Panc1 (cell line): ENCODE measurements at regions not wholly inside any gene's neighbourhood (a gene's known extent, or its start where the extent isn't known, plus 50 kb on each side); places are given as distances from the start of the nearest gene placed in this dataset.

ENCODE experiments used
- ATAC-seq: fragments of 200-7000 bp; cut with Tn5 transposase; 2 replicates; pipeline ENCODE4 v1.9.1; 2020; ENCODE audit warnings: mild to moderate bottlenecking, moderate library complexity
- BruUV-seq: library from RNA; stranded (reverse); fragments of 400-500 nt; replicated peaks from 2 replicates; lab custom pipeline; 2021; lab: Mats Ljungman, UMichigan
- CTCF ChIA-PET: fragments of 300-600 bp; sonication (Branson Sonifier 250); formaldehyde crosslinking; loops from one replicate; lab custom pipeline; 2022; ENCODE audit warnings: antibody characterized with exemption; lab: Charles Lee
- POLR2A ChIA-PET: fragments of 300-600 bp; sonication (Branson Sonifier 250); formaldehyde crosslinking; loops from one replicate; lab custom pipeline; 2022; ENCODE audit warnings: antibody characterized with exemption; lab: Charles Lee
- DNase-seq: peaks from one replicate; pipeline ENCODE4 v3.0.0-alpha.2; 2010; ENCODE audit warnings: low read depth, low spot score
- H3K27ac ChIP-seq: 2 replicates; pipeline ENCODE4 v1.5.1; 2011; ENCODE audit warnings: mild to moderate bottlenecking, low read length, inconsistent platforms
- H3K27me3 ChIP-seq: fragments of 200-500 bp; sonication (Bioruptor generic); 2 replicates; pipeline ENCODE4 v1.6.0; 2014; ENCODE audit warnings: low read length, inconsistent platforms; ENCODE audit not compliant: control insufficient read depth, insufficient read depth
- H3K36me3 ChIP-seq: fragments of 200-500 bp; sonication (Bioruptor generic); 2 replicates; pipeline ENCODE4 v1.5.1; 2014; ENCODE audit warnings: inconsistent platforms, mild to moderate bottlenecking, low read length, moderate library complexity; ENCODE audit not compliant: control insufficient read depth, insufficient read depth
- H3K4me1 ChIP-seq: 2 replicates; pipeline ENCODE4 v1.5.1; 2011; ENCODE audit warnings: inconsistent platforms, mild to moderate bottlenecking, low read length, moderate library complexity; ENCODE audit not compliant: control insufficient read depth, insufficient read depth
- H3K4me3 ChIP-seq, 2 experiments: 2 replicates each; pipeline ENCODE4 v1.5.1; 2011 to 2012; ENCODE audit warnings: low read depth in 2 of 2, low read length in 2 of 2, mild to moderate bottlenecking in 2 of 2, inconsistent platforms in 1 of 2, moderate library complexity in 1 of 2
- H3K9me3 ChIP-seq: fragments of 200-500 bp; sonication (Bioruptor generic); 2 replicates; pipeline ENCODE4 v1.5.1; 2014; ENCODE audit warnings: low read depth, mild to moderate bottlenecking, inconsistent platforms, low read length, moderate library complexity; ENCODE audit not compliant: control insufficient read depth, insufficient read depth
- POLR2AphosphoS5 ChIP-seq: IDR thresholded peaks from 2 replicates; pipeline ENCODE4 v1.6.1; 2012; ENCODE audit warnings: mild to moderate bottlenecking, low read depth, low read length, moderate library complexity
- SIN3A ChIP-seq: IDR thresholded peaks from 2 replicates; pipeline ENCODE4 v1.6.1; 2012; ENCODE audit warnings: low read depth, mild to moderate bottlenecking, low read length, moderate library complexity, borderline replicate concordance; ENCODE audit not compliant: insufficient read depth
- TCF7L2 ChIP-seq: IDR thresholded peaks from 2 replicates; pipeline ENCODE4 v1.6.1; 2011; ENCODE audit warnings: mild to moderate bottlenecking, low read depth, low read length, inconsistent platforms
- in situ Hi-C: cut with HindIII; loops from 2 replicates; pipeline ENCODE4 v1.10.0; 2016; ENCODE audit warnings: low sequenced_read_pairs, low pct_unique_long_range_greater_than_20kb
- intact Hi-C: fragments of 100-400 bp; cut with micrococcal nuclease; formaldehyde crosslinking; loops from one replicate; pipeline ENCODE4 v1.10.0; 2022; ENCODE audit not compliant: unreplicated experiment
- TF ChIP-seq, protein P1 (sequence below), 2 experiments: IDR thresholded peaks; 2 replicates each; pipeline ENCODE4 v1.6.1; 2011 to 2012; ENCODE audit warnings: low read depth in 2 of 2, control low read depth in 1 of 2, low read length in 1 of 2, mild to moderate bottlenecking in 1 of 2, moderate library complexity in 1 of 2; ENCODE audit not compliant: insufficient read depth in 1 of 2

DNA sequence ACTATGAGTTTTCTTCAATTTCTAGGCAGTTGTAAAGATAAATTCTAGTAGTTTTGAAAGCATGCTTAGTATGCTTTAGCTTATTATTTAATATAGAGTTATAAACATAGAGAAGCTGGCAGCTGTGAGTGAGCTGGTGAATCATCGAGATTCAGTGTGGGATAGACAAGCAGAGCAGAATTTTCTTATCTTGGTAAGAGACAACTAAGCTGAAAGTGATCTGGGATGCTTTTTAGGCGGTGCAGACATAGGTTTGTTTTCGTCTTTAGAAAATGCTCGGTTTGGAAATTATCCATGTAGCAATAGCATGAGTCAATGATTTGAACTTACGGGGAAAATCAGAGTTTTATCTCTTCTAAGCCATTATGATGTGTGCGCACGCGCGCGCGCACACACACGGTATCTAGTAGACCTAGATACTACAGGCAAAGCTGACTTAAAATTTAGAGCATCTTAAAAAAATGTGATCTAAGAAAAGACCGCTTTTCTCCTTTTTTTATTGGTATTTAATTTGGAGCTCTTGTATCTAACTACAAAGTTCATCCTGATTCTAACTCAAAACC, 128.3 kb upstream of the MAP3K7 start:
- in situ Hi-C loops (no loop called here), intact Hi-C loops (no loop called here)
- DNase-seq (no peak), ATAC-seq (no peak)
- H3K27me3 ChIP-seq, result peaks cover 14% of the 10 kb centered on the region
- H3K4me1 ChIP-seq, result no peaks in the 10 kb centered on the region
- no peak for TF ChIP-seq SIN3A
- TF ChIP-seq, protein P1, sequence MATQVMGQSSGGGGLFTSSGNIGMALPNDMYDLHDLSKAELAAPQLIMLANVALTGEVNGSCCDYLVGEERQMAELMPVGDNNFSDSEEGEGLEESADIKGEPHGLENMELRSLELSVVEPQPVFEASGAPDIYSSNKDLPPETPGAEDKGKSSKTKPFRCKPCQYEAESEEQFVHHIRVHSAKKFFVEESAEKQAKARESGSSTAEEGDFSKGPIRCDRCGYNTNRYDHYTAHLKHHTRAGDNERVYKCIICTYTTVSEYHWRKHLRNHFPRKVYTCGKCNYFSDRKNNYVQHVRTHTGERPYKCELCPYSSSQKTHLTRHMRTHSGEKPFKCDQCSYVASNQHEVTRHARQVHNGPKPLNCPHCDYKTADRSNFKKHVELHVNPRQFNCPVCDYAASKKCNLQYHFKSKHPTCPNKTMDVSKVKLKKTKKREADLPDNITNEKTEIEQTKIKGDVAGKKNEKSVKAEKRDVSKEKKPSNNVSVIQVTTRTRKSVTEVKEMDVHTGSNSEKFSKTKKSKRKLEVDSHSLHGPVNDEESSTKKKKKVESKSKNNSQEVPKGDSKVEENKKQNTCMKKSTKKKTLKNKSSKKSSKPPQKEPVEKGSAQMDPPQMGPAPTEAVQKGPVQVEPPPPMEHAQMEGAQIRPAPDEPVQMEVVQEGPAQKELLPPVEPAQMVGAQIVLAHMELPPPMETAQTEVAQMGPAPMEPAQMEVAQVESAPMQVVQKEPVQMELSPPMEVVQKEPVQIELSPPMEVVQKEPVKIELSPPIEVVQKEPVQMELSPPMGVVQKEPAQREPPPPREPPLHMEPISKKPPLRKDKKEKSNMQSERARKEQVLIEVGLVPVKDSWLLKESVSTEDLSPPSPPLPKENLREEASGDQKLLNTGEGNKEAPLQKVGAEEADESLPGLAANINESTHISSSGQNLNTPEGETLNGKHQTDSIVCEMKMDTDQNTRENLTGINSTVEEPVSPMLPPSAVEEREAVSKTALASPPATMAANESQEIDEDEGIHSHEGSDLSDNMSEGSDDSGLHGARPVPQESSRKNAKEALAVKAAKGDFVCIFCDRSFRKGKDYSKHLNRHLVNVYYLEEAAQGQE (IDR thresholded peaks at IDR 0.05; ENCODE audit: insufficient read depth in 1 of 2, low read depth in 2 of 2, low read length in 1 of 2), result no peak
- POLR2A ChIA-PET, result no interaction called here
- H3K36me3 ChIP-seq, result no peaks in the 10 kb centered on the region
- no peak overlapping the region for H3K27ac ChIP-seq
- H3K9me3 ChIP-seq, result no peaks in the 10 kb centered on the region
- no peak overlapping the region for H3K4me3 ChIP-seq
- CTCF ChIA-PET, result no interaction called here
- no TSS peak for BruUV-seq

- POLR2A ChIA-PET, result no interaction called here
- CTCF ChIA-PET, result no interaction called here
- peaks cover 14% of the 10 kb centered on the region for H3K27me3 ChIP-seq
These were observed 127.4 kb upstream of the MAP3K7 start for GRCh38 chr6:90714319-90714718.

More at GRCh38 chr6:90714319-90714718, 127.4 kb upstream of the MAP3K7 start:
- no peak for TF ChIP-seq TCF7L2
- TF ChIP-seq, protein P1 (IDR thresholded peaks at IDR 0.05; ENCODE audit: insufficient read depth in 1 of 2, low read depth in 2 of 2, low read length in 1 of 2), result no peak
- no peak for TF ChIP-seq POLR2AphosphoS5
- no peak for TF ChIP-seq SIN3A
- Histone ChIP-seq H3K4me3 (no peak overlapping the region), H3K9me3 (no peaks in the 10 kb centered on the region), H3K36me3 (no peaks in the 10 kb centered on the region), H3K4me1 (no peaks in the 10 kb centered on the region), H3K27ac (no peak overlapping the region)
- BruUV-seq, result no TSS peak
- ATAC-seq, result no peak
- in situ Hi-C loops, result no loop called here
- DNase-seq, result no peak
- intact Hi-C loops, result no loop called here
